ENCODE measurements at regions not wholly inside any gene's neighbourhood (a gene's known extent, or its start where the extent isn't known, plus 50 kb on each side); places are given as distances from the start of the nearest gene placed in this dataset.
"Not testable (repeated sequence)": the region's sequence is repeated elsewhere in the genome, so short reads cannot be mapped to it uniquely, and the experiment has no call there.

DNA sequence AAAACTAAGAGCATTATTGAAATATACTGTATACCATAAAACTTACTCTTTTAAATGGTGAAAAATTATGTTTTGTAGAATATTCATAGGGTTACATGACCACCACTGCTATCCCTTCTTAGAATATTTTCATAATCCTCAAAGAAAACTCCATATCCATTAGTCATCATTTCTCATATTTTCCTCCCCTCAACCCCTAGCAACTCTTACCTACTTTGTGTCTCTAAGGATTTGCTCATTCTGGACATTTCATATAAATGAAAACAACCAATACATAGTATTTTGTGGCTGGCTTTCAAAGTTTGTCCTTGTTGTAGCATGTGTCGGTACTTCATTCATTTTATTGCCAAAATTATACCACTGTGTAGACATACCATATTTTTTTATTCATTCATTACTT lies 863.8 kb downstream of the KCNA4 start:
- H3K27me3 ChIP-seq (ENCODE audit: insufficient read depth, low read length, poor library complexity, severe bottlenecking): no peaks in the 10 kb centered on the region
- H3K4me2 ChIP-seq (ENCODE audit: low read depth, low read length, poor library complexity, severe bottlenecking): no peak overlapping the region
- H2AFZ ChIP-seq (ENCODE audit: low read length): no peak overlapping the region
- no peaks in the 10 kb centered on the region for H3K79me2 ChIP-seq (ENCODE audit: insufficient read depth, low read length)
- no peaks in the 10 kb centered on the region for H3K4me1 ChIP-seq (ENCODE audit: insufficient read depth, low read length, poor library complexity, severe bottlenecking)
- H3K9me2 ChIP-seq (replicated peaks; ENCODE audit: low read depth, low read length): no peaks in the 10 kb centered on the region
- no peaks in the 10 kb centered on the region for H3K9me3 ChIP-seq (ENCODE audit: insufficient read depth, low read depth, low read length)
- H3F3A ChIP-seq (ENCODE audit: low read depth): no peaks in the 10 kb centered on the region
- H3K9ac ChIP-seq (ENCODE audit: low read depth, low read length, poor library complexity, severe bottlenecking): no peak overlapping the region
- no peak overlapping the region for H3K4me3 ChIP-seq (ENCODE audit: low read length, poor library complexity, severe bottlenecking)
- H4K20me1 ChIP-seq (ENCODE audit: insufficient read depth, low read length, poor library complexity, severe bottlenecking): no peaks in the 10 kb centered on the region
- H3K36me3 ChIP-seq (ENCODE audit: insufficient read depth, low read length): no peaks in the 10 kb centered on the region
- no peak for TF ChIP-seq EZH2phosphoT487 (IDR thresholded peaks at IDR 0.05; ENCODE audit: borderline replicate concordance)
- TF ChIP-seq, protein P1, sequence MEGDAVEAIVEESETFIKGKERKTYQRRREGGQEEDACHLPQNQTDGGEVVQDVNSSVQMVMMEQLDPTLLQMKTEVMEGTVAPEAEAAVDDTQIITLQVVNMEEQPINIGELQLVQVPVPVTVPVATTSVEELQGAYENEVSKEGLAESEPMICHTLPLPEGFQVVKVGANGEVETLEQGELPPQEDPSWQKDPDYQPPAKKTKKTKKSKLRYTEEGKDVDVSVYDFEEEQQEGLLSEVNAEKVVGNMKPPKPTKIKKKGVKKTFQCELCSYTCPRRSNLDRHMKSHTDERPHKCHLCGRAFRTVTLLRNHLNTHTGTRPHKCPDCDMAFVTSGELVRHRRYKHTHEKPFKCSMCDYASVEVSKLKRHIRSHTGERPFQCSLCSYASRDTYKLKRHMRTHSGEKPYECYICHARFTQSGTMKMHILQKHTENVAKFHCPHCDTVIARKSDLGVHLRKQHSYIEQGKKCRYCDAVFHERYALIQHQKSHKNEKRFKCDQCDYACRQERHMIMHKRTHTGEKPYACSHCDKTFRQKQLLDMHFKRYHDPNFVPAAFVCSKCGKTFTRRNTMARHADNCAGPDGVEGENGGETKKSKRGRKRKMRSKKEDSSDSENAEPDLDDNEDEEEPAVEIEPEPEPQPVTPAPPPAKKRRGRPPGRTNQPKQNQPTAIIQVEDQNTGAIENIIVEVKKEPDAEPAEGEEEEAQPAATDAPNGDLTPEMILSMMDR (conservative IDR thresholded peaks at IDR 0.05; ENCODE audit: low read length): no peak

DNA sequence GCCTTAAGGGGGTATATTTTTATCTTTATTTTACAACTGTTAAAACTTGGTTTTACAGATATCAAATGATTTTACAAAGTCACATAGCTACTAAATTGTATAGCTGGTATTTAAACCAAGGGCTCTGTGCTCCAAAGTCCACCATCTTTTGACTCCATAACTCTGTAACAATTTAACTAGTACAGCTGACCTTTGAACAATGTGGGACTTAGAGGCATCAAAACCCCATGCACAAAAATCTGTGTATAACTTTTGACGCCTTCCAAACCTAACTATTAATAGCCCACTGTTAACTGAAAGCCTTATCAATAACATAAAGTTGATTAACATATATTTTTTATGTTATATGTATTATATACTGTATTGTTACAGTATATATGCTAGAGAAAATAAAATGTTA lies 874.3 kb downstream of the KCNA4 start:
- H3K9me2 ChIP-seq (replicated peaks; ENCODE audit: low read depth, low read length); H3K36me3 ChIP-seq (ENCODE audit: insufficient read depth, low read length); H3K27me3 ChIP-seq (ENCODE audit: insufficient read depth, low read length, poor library complexity, severe bottlenecking); H3K4me1 ChIP-seq (ENCODE audit: insufficient read depth, low read length, poor library complexity, severe bottlenecking); H2AFZ ChIP-seq (ENCODE audit: low read length); H3K4me3 ChIP-seq (ENCODE audit: low read length, poor library complexity, severe bottlenecking); H3K9me3 ChIP-seq (ENCODE audit: insufficient read depth, low read depth, low read length); H4K20me1 ChIP-seq (ENCODE audit: insufficient read depth, low read length, poor library complexity, severe bottlenecking); H3K9ac ChIP-seq (ENCODE audit: low read depth, low read length, poor library complexity, severe bottlenecking); H3K4me2 ChIP-seq (ENCODE audit: low read depth, low read length, poor library complexity, severe bottlenecking); H3F3A ChIP-seq (ENCODE audit: low read depth); H3K79me2 ChIP-seq (ENCODE audit: insufficient read depth, low read length): not testable (repeated sequence)

DNA sequence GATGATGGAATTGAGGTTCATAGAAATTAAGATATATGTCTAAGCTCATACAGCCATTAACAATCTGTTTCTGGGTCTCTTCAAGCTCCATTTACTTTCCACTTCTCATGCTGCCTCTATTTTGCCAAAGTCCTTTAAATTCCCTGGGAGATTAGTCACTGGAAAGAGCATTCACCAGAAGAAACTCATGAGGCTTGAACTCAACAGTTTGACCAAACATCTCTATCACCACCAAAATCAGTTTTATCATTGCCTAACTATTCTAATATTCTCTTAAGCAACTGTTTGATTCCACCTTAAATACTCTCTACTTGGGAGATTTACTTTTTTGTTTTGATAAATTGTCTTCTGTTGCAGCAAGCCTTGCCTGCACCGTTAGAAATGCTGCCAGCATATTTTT lies 881.3 kb downstream of the KCNA4 start:
- Histone ChIP-seq H3K9ac (ENCODE audit: low read depth, low read length, poor library complexity, severe bottlenecking) (no peak overlapping the region), H3K79me2 (ENCODE audit: insufficient read depth, low read length) (no peaks in the 10 kb centered on the region), H3K9me3 (ENCODE audit: insufficient read depth, low read depth, low read length) (no peaks in the 10 kb centered on the region), H3F3A (ENCODE audit: low read depth) (no peaks in the 10 kb centered on the region), H3K27me3 (ENCODE audit: insufficient read depth, low read length, poor library complexity, severe bottlenecking) (no peaks in the 10 kb centered on the region), H3K36me3 (ENCODE audit: insufficient read depth, low read length) (no peaks in the 10 kb centered on the region), H3K4me3 (ENCODE audit: low read length, poor library complexity, severe bottlenecking) (no peak overlapping the region), H4K20me1 (ENCODE audit: insufficient read depth, low read length, poor library complexity, severe bottlenecking) (no peaks in the 10 kb centered on the region), H2AFZ (ENCODE audit: low read length) (no peak overlapping the region), H3K4me2 (ENCODE audit: low read depth, low read length, poor library complexity, severe bottlenecking) (no peak overlapping the region), H3K4me1 (ENCODE audit: insufficient read depth, low read length, poor library complexity, severe bottlenecking) (no peaks in the 10 kb centered on the region), H3K9me2 (replicated peaks; ENCODE audit: low read depth, low read length) (no peaks in the 10 kb centered on the region)
- TF ChIP-seq, protein P1 (conservative IDR thresholded peaks at IDR 0.05; ENCODE audit: low read length): no peak
- no peak for TF ChIP-seq EZH2phosphoT487 (IDR thresholded peaks at IDR 0.05; ENCODE audit: borderline replicate concordance)

DNA sequence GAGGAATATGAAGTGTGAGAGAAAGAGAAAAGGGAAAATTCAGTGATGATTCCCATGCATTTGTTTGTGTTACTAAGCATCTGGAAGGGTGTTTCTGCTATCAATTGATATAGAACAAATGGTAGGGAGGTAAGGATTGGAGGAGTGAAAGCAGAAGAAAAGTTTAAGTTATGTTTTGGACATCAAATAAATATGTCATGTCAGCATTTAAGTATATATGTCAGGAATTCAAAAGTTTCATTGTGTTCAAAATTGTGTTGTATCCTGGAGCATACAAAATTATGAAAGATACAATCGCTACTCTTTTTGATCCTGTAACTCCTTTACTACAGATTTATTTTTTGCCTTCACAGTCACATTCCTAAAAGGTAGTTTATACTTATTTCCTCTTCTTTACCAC lies 885.8 kb downstream of the KCNA4 start:
- Histone ChIP-seq H3K79me2 (ENCODE audit: insufficient read depth, low read length) (no peaks in the 10 kb centered on the region), H3K4me1 (ENCODE audit: insufficient read depth, low read length, poor library complexity, severe bottlenecking) (no peaks in the 10 kb centered on the region), H3K4me2 (ENCODE audit: low read depth, low read length, poor library complexity, severe bottlenecking) (no peak overlapping the region), H3F3A (ENCODE audit: low read depth) (no peaks in the 10 kb centered on the region), H3K9me3 (ENCODE audit: insufficient read depth, low read depth, low read length) (no peaks in the 10 kb centered on the region), H3K4me3 (ENCODE audit: low read length, poor library complexity, severe bottlenecking) (no peak overlapping the region), H3K9me2 (replicated peaks; ENCODE audit: low read depth, low read length) (no peaks in the 10 kb centered on the region), H2AFZ (ENCODE audit: low read length) (no peak overlapping the region), H3K36me3 (ENCODE audit: insufficient read depth, low read length) (no peaks in the 10 kb centered on the region), H3K9ac (ENCODE audit: low read depth, low read length, poor library complexity, severe bottlenecking) (no peak overlapping the region), H4K20me1 (ENCODE audit: insufficient read depth, low read length, poor library complexity, severe bottlenecking) (no peaks in the 10 kb centered on the region), H3K27me3 (ENCODE audit: insufficient read depth, low read length, poor library complexity, severe bottlenecking) (no peaks in the 10 kb centered on the region)
- no peak for TF ChIP-seq EZH2phosphoT487 (IDR thresholded peaks at IDR 0.05; ENCODE audit: borderline replicate concordance)
- TF ChIP-seq, protein P1 (conservative IDR thresholded peaks at IDR 0.05; ENCODE audit: low read length): no peak

Measured in Loucy (cell line).